HepG2 (cell line): ENCODE measurements at regions not wholly inside any gene's neighbourhood (a gene's known extent, or its start where the extent isn't known, plus 50 kb on each side); places are given as distances from the start of the nearest gene placed in this dataset.

ENCODE experiments used
- FOXO1 ChIP-seq: sonication (generic); formaldehyde crosslinking; IDR thresholded peaks from 2 replicates; pipeline ENCODE4 v1.4.0; 2020; ENCODE audit warnings: missing genetic modification reagents
- HCFC1 ChIP-seq: fragments of 150-350 bp; IDR thresholded peaks from 2 replicates; pipeline ENCODE4 v1.6.1; 2014; ENCODE audit warnings: low read depth, low read length
- MXD3 ChIP-seq: IDR thresholded peaks from 2 replicates; pipeline ENCODE4 v1.6.1; 2016; ENCODE audit warnings: mild to moderate bottlenecking, missing biosample characterization, missing genetic modification reagents
- REST ChIP-seq, 2 experiments: IDR thresholded peaks; 2 replicates each; pipeline ENCODE4 v1.6.1; 2011 to 2012; ENCODE audit warnings: low read length in 2 of 2, borderline replicate concordance in 1 of 2, low read depth in 1 of 2, mild to moderate bottlenecking in 1 of 2, moderate library complexity in 1 of 2
- TOE1 ChIP-seq: sonication (generic); formaldehyde crosslinking; IDR thresholded peaks from 2 replicates; pipeline ENCODE4 v1.4.0; 2020; ENCODE audit warnings: mild to moderate bottlenecking, missing genetic modification reagents

DNA sequence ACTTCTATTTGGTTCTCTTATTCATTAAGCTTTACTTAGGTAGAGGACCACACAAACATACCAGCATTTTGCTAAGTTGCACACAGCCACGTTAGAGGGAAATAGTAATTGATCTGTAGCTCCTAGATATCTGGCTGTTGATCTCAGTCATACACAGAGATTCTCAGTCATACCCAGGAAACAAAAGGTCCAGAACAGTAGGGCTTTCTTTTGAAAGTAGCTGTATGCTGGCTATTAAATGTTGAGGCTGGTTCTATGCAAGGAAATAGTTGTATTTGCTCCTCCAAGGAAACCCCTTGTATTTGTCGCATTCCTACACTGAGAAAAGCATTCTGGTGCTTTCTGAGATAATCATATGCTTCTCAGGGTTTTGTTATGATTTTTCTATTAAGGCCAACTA lies 523.8 kb downstream of the SOX2 start:
- TF ChIP-seq MXD3 (CRISPR knock-in tag) (no peak), REST (IDR thresholded peaks at IDR 0.05; ENCODE audit: borderline replicate concordance in 1 of 2, low read depth in 1 of 2, low read length in 2 of 2) (no peak), FOXO1 (CRISPR knock-in tag) (no peak), HCFC1 (no peak), TOE1 (no peak)
